Bronchial epithelial cell (primary cell): ENCODE measurements at regions not wholly inside any gene's neighbourhood (a gene's known extent, or its start where the extent isn't known, plus 50 kb on each side); places are given as distances from the start of the nearest gene placed in this dataset.

Experiments
- DNase-seq: peaks from one replicate; pipeline ENCODE4 v3.0.0-alpha.2; 2010; ENCODE audit warnings: low read depth
- FAIRE-seq: peaks from 2 replicates; lab custom pipeline; 2011; peaks lifted over from hg19 to GRCh38; lab: Jason Lieb, UNC
- H3K27me3 ChIP-seq: 2 replicates; pipeline ENCODE4 v1.5.1; 2011; ENCODE audit warnings: low read length; ENCODE audit not compliant: control insufficient read depth, insufficient read depth
- H3K36me3 ChIP-seq: 2 replicates; pipeline ENCODE4 v1.5.1; 2011; ENCODE audit warnings: low read length; ENCODE audit not compliant: control insufficient read depth, insufficient read depth
- H3K4me3 ChIP-seq: 2 replicates; pipeline ENCODE4 v1.5.1; 2011; ENCODE audit warnings: mild to moderate bottlenecking, low read depth, low read length, control low read depth
- CTCF ChIP-seq: IDR thresholded peaks from 2 replicates; pipeline ENCODE4 v1.5.1; 2011; ENCODE audit warnings: mild to moderate bottlenecking, moderate library complexity, low read length, control low read depth, inconsistent platforms; ENCODE audit not compliant: insufficient read depth, severe bottlenecking

- no peaks in the 10 kb centered on the region for H3K27me3 ChIP-seq
- FAIRE-seq, result no peak
- no peak overlapping the region for H3K4me3 ChIP-seq
- no peak for TF ChIP-seq CTCF
- H3K36me3 ChIP-seq, result no peaks in the 10 kb centered on the region
- peak; percentile 77 for DNase-seq
Measured at GRCh38 chr2:172216477-172216876, 113.8 kb upstream of the DLX2 start.

GRCh38 chr2:172219201-172219600, 116.5 kb upstream of the DLX2 start:
- Histone ChIP-seq H3K27me3 (no peaks in the 10 kb centered on the region), H3K36me3 (no peaks in the 10 kb centered on the region), H3K4me3 (no peak overlapping the region)
- DNase-seq (no peak), FAIRE-seq (no peak)
- TF ChIP-seq CTCF, result no peak

- H3K27me3 ChIP-seq, result no peaks in the 10 kb centered on the region
- DNase-seq (no peak), FAIRE-seq (no peak)
- no peak overlapping the region for H3K4me3 ChIP-seq
- TF ChIP-seq CTCF, result no peak
- H3K36me3 ChIP-seq, result no peaks in the 10 kb centered on the region
Measured at GRCh38 chr2:172220121-172220520, 117.4 kb upstream of the DLX2 start.

GRCh38 chr2:172223601-172224054, 120.9 kb upstream of the DLX2 start:
- no peak for FAIRE-seq
- Histone ChIP-seq H3K27me3 (no peaks in the 10 kb centered on the region), H3K36me3 (no peaks in the 10 kb centered on the region), H3K4me3 (no peak overlapping the region)
- no peak for TF ChIP-seq CTCF
- DNase-seq, result no peak

GRCh38 chr2:172225786-172226185, 123.1 kb upstream of the DLX2 start:
- Histone ChIP-seq H3K27me3 (no peaks in the 10 kb centered on the region), H3K4me3 (no peak overlapping the region), H3K36me3 (no peaks in the 10 kb centered on the region)
- TF ChIP-seq CTCF, result no peak
- FAIRE-seq, result no peak
- DNase-seq, result no peak

- peak; percentile 72 for DNase-seq
- FAIRE-seq, result no peak
- H3K4me3 ChIP-seq, result no peak overlapping the region
- H3K27me3 ChIP-seq, result no peaks in the 10 kb centered on the region
- peak; percentile 51 for TF ChIP-seq CTCF
- no peaks in the 10 kb centered on the region for H3K36me3 ChIP-seq
Measured at GRCh38 chr2:172226244-172227061, 123.8 kb upstream of the DLX2 start.
